ENCODE measurements at regions not wholly inside any gene's neighbourhood (a gene's known extent, or its start where the extent isn't known, plus 50 kb on each side); places are given as distances from the start of the nearest gene placed in this dataset.

DNA sequence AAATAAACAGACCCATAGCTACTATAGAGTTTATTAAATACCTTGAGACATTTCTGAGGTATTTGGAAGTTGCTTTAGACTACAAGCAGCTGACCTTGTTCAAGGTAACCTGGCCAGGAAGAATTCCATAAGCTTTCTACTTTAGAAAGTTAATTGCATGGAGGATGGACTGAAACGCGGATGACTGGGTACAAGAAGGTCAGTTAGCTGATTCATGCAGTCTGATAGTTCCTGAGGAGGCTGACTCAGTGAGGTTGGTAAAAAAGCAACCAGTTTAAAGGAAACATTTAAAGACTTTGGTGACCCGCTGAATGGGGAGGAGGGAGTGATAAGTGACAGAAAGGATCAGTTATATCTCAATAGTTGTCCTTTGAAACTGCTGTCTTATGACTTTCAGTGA, 670.1 kb upstream of the CDH9 start:
- DNase-seq (ENCODE audit: low spot score), result no peak

DNA sequence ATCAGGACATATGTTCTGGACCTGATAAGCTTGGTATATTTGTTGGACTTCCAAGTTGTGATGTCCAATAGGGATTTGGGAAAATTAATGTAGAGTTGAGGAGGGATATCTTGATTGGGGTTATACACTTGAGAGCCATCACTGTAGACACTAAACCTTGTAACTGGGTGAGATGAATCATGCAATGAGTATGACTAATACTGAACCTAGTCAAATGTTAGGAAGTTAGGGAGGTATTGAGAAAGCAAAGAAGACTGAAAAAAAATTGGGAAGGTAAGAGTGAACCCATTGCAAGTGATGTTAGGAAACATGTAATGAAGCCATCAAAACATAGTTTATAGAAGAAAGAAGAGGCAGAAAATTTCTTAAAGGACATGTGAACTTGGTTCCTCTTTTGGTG, 668.4 kb upstream of the CDH9 start:
- DNase-seq (ENCODE audit: low spot score), result no peak

DNA sequence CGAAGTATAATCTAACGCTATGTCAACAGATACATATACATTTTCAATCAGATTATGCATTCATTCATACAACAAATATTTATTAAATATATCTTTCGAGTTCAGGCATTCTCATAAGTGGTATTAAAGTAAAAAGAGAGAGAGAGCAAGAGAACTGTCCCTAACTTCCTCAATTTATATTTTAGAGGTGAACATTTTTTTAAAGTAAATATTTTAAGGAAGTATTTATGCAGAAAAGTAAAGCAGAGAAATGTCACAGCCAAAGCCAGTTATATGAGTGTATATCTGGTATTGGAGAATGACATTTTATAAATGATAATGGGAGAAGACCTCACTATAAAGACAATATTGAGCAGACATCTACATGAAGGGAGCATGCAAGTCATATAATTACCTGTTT, 667.3 kb upstream of the CDH9 start:
- no peak for DNase-seq (ENCODE audit: low spot score)

DNA sequence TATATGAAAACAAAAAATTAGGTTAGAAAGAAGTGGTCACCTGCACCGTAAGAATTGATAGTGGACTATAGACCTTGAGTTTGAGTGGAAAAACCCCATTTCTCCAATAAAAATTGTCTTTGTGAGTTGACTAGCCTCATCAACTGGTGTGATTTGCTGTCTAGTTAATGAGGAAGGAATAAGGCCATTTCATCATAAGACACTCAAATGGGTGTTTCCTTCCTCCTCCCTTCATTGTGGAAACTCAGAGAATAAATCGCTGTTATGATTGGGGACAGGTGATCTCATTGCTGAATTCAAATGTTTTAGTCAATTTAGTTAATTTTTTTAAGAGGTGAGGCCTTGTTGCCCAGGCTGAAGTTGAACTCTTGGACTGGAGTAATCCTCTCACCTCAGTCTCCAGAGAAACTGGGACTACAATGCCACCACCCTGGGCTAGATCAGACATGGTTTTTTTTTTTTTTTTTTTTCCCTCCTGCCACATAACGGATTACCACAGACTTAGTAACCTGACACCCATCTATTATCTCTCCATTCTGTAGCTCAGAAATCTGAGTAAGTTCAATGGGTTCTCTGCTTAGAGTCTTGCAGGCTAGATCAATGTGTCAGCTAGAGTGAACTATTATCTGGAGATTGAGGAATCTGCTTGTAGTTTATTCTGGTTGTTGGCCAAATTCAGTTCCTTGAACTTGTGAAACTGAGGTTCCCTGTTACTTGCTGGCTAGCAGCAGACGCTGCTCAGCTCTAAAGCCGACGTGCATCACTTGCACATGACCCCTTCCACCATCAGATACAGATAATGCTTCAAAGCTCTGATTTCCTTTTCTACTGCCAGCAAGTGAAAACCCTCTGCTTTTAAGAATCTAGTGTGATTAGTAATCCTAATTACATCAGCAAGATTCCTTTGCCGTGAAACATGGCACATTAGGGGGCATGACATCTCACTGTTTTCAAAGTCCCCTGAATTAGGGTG, 663.8 kb upstream of the CDH9 start:
- DNase-seq (ENCODE audit: low spot score), result peak; percentile 69

DNA sequence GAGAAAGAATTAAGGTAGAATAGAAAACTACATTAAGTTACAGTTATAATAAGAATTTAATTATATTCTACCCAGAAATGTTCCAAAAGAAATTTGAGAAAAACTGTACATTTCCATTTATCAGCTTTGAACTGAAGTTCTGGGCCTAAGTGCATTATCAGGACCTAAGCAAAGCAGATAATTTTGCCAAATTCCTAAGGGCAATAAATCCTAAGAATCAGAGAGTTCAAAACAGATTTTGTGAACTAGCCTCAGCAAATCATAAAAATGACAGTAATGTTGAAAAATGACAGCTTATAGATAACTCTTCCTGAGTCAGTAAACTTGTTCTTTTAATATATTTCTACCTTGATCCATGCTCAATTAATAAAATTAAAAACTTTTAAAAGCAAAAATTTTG, 662.1 kb upstream of the CDH9 start:
- DNase-seq (ENCODE audit: low spot score), result no peak

DNA sequence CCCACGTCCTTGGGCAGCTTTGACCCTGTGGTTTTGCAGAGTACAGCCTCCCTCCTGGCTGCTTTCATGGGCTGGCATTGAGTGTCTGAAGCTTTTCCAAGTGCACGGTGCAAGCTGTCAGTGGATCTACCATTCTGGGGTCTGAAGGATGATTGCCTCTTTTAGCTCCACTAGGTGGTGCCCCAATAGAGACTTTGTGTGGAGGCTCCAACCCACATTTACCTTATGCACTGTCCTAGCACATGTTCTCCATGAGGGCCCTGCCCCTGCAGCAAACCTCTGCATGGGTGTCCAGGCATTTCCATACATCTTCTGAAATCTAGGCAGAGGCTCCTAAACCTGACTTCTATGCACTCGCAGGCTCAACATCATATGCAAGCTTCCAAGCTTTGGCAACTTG, 644.2 kb upstream of the CDH9 start:
- peak; percentile 20 for DNase-seq (ENCODE audit: low spot score)

GRCh38 chr5:27652505-27652904, 614.1 kb upstream of the CDH9 start:
- DNase-seq (ENCODE audit: low spot score), result peak; percentile 83

- DNase-seq (ENCODE audit: low spot score), result no peak
Measured at GRCh38 chr5:27639005-27639612, 600.7 kb upstream of the CDH9 start.

DNA sequence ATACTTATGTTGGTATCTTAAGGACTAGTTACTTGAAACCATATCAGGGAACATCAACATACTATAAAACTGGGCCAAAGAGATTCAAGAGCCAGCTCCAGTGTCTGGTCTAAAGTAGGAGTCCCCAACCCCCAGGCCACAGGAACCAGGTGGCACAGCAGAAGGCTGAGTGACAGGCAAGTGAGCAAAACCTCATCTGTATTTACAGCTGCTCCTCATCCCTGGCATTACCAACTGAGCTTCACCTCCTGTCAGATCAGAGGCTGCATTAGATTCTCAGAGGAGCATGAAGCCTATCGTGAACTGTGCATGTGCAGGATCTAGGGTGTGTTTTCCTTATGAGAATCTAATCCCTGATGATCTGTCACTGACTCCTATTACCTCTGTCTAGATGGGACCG, 581.6 kb upstream of the CDH9 start:
- DNase-seq (ENCODE audit: low spot score), result no peak

- DNase-seq (ENCODE audit: low spot score), result no peak
Measured at GRCh38 chr5:27612161-27612560, 573.8 kb upstream of the CDH9 start.

GRCh38 chr5:27608992-27609391, 570.6 kb upstream of the CDH9 start:
- no peak for DNase-seq (ENCODE audit: low spot score)

- DNase-seq (ENCODE audit: low spot score), result no peak
Measured at GRCh38 chr5:27598576-27598975, 560.2 kb upstream of the CDH9 start.

GRCh38 chr5:27594141-27594540, 555.8 kb upstream of the CDH9 start:
- no peak for DNase-seq (ENCODE audit: low spot score)

- no peak for DNase-seq (ENCODE audit: low spot score)
Measured at GRCh38 chr5:27592231-27592630, 553.8 kb upstream of the CDH9 start.

GRCh38 chr5:27590503-27590902, 552.1 kb upstream of the CDH9 start:
- no peak for DNase-seq (ENCODE audit: low spot score)

DNA sequence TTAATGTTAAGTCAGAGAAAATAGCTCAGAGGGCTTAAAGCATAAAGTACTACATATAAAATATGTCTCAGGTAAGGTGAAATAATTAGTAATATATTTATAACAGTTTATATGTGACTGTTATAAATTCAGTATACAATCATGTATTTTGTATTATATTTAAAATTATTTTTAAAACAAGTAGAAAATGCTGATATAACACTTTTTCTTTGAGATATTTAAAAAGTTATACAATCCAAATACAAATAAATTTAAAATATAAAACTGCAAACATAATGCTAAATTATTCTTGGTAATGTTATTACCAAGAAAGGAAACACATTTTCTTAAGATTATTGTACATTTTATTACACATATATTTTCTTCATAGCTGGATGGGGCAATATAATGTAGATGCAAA, 539.9 kb upstream of the CDH9 start:
- DNase-seq (ENCODE audit: low spot score), result no peak

DNA sequence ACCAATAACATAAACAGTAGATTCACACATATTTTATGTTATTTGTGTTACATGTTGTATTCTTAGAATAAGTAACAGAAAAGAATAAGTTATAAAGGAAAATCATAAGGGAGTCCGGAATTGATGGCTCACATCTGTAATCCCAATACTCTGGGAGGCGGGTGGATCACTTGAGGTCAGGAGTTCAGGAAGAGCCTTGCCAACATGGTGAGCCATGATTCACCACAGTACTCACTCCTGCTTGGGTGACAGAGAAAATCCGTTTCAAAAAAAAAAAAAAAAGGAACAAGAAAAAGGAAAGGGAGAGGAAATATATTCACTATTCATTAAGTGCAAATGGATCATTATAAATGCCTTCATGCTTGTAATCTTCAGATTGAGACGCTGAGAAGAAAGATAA, 533.3 kb upstream of the CDH9 start:
- no peak for DNase-seq (ENCODE audit: low spot score)

DNA sequence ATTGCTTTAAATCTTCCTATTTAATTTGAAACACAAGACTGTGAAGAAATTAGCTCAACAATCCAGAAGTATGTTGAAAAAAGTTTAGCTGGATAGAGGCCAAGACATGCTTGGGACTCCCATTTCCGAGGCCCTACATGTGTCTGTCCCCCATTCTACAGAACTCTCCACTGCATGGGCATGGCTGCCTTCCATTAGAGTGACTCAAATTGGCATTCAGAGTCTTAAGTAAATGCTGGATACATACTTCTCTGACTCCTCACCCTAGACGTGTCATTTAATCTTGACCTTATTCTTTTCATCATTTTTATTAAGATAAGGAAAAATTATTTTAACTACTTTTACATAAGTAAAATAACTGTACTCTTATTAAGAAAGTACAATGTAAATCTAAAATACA, 530.4 kb upstream of the CDH9 start:
- no peak for DNase-seq (ENCODE audit: low spot score)

- DNase-seq (ENCODE audit: low spot score), result no peak
Measured at GRCh38 chr5:27561408-27561807, 523.0 kb upstream of the CDH9 start.

- no peak for DNase-seq (ENCODE audit: low spot score)
Measured at GRCh38 chr5:27548484-27548883, 510.1 kb upstream of the CDH9 start.

DNA sequence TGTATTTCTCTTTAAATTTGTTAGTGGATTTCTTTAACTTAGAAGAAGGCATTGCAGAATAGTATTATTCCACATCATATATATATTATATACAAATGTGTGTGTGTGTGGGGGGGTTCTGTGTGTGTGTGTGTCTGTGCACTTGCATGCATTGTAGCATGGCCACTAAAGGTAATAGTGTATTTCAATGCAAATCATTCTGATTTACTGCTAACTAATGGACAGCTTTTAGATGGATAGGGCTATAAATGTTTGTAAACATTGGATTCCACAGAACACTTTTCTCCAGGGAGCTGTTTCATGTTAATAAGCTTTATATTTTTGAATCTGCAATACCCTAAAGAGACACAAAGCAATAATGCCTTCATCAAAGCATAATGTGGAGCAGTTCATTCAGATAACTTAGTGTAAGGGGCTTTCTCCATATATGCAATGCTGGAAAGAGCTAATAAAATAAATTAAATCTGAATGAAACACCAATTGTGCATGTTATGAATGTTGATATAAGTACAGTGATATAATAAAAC, 496.7 kb upstream of the CDH9 start:
- no peak for DNase-seq (ENCODE audit: low spot score)

DNA sequence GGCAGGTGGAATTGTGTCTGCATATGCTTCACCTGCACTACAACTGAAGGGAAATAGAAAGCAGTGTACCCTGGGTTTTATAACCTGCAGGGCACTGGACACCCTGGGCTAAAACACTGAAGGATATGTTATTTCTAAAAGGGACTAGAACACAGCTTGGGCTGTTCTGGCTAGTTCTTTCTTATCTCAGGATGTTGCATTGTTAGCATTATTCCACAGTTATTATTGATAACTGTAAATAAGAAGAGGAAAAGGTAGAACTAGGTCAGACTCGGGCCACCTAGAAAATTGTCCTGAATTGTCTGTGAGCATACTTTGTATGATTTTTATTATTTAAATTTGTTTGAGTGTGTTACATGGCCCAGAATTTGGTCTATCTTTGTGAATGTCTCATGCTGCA, 493.9 kb upstream of the CDH9 start:
- DNase-seq (ENCODE audit: low spot score), result no peak

DNA sequence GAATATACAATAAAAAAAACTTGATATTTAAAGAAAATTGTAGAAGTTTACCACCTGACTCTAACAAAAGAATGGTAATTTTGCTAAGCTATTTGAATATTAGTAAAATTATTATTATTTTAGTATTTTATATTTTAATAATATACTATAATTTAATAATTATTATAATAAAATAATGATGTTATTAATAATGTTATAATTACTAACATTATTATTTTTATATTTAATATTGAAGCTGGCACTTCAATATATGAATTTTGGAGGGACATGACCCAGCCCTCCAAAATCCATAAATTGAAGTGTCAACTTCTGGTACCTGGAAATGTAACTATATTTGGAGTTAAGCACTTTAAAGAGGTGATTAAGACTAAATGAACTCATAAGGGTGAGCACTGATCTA, 486.1 kb upstream of the CDH9 start:
- DNase-seq (ENCODE audit: low spot score), result no peak

All from SK-N-DZ (cell line).